ENCODE measurements at regions not wholly inside any gene's neighbourhood (a gene's known extent, or its start where the extent isn't known, plus 50 kb on each side); places are given as distances from the start of the nearest gene placed in this dataset.

DNA sequence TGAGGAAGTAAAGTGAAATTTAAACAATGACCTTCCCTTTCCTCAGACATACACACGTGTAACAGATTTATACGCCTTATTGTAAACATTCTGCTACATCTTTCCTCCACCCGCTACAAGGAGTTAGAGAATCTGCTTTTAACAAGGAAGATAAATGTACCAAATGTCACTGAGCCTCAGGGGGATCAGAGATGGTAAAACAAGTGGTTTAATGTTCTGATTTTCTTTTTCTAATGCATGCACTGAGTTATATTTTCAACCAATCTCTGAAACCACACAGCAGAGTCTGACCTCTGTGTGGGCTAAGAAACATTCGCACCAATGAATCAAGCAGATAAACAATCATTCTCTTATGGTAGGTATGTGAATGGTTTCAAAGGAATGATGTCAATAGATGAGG lies 599.5 kb downstream of the ARL4A start:
- intact Hi-C loops (cut with micrococcal nuclease) = no loop called here
- Mint-ChIP-seq H3K36me3 (ENCODE audit: low read depth) (no peaks in the 10 kb centered on the region), H3K9me3 (no peaks in the 10 kb centered on the region), H3K4me1 (ENCODE audit: low read depth) (no peaks in the 10 kb centered on the region), H3K4me3 (no peak overlapping the region), H3K27me3 (ENCODE audit: insufficient read depth) (no peaks in the 10 kb centered on the region), H3K27ac (no peak overlapping the region)
- no peak for DNase-seq (ENCODE audit: low spot score)

DNA sequence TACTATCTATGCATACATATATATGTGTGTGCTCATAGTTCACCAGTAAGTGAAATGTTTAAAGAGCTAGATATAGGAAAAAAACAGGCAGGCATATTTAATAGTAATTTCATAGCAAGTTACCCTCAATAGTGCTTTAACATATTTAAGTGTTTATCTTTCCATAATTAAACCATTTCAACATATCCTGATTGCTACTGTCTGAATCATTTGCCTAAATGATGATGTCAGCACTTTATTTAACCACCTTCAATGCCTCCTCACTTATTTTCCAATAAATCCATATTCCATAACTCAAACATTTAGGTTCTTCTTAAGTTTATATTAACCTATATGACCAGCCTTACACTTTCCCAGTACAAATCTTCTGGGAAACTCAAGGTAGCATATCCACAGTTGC lies 601.1 kb downstream of the ARL4A start:
- intact Hi-C loops (cut with micrococcal nuclease) = no loop called here

DNA sequence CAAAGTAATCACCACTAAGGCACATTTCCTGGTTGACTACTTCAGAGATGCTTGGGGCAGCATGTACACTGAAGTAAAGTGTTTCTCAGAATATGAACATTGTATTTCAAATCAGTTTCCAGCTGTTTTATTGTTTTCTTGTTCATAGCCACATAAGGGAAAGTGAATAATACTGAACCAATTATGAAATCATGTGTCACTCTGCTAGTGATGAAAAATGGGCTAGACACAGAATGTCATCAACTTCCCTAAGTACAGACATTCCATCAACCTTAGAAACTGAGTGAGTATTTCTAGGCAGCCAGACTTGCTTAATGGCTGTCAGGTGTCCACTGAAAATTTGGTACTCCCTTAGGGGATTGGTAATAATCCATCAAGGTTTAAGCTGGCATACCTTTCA lies 603.5 kb downstream of the ARL4A start:
- H3K4me3 Mint-ChIP-seq = no peak overlapping the region

More for the DNA sequence above, 601.1 kb downstream of the ARL4A start:
- DNase-seq (ENCODE audit: low spot score) = no peak
- Mint-ChIP-seq H3K27me3 (ENCODE audit: insufficient read depth) (no peaks in the 10 kb centered on the region), H3K27ac (no peak overlapping the region), H3K4me3 (no peak overlapping the region), H3K36me3 (ENCODE audit: low read depth) (no peaks in the 10 kb centered on the region), H3K4me1 (ENCODE audit: low read depth) (no peaks in the 10 kb centered on the region), H3K9me3 (no peaks in the 10 kb centered on the region)

DNA sequence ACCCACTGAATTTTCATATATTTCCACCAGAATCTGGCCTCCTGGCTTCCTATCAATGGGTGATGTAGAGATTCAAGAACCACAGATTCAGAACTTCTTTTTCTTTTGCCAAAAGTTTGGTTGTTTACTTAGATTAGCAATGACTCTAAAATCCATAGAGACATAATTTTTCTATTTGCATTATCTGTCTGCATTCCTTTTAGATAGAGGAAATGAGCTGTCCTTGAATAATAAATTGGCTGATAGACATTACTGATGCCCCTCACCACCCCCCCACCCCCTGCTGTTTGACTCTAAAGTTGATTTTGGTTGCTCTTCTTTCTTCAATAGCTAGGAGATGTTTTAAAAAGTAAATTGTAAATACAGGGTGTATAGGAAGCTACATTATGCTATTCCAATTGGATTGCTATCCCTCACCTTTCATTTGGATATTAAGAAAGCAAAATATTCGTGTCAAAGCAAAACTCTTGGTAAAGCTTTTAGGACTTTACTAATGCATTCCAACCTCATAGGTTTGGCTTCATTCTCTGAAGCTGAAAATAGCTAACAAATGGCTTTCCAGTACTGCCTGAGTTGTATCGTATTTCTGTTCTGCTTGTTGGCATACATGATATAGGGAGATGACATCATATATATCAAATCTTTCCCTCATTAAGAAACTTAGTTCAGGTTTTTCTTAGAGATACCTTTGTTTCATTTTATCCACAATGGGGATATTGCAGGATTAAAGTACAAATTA lies 606.0 kb downstream of the ARL4A start:
- intact Hi-C loops (cut with micrococcal nuclease) = no loop called here
- no peaks in the 10 kb centered on the region for H3K4me1 Mint-ChIP-seq (ENCODE audit: low read depth)

More for the DNA sequence above, 603.5 kb downstream of the ARL4A start:
- H3K36me3 Mint-ChIP-seq (ENCODE audit: low read depth) = no peaks in the 10 kb centered on the region
- no peaks in the 10 kb centered on the region for H3K27me3 Mint-ChIP-seq (ENCODE audit: insufficient read depth)
- intact Hi-C loops (cut with micrococcal nuclease) = no loop called here
- no peaks in the 10 kb centered on the region for H3K4me1 Mint-ChIP-seq (ENCODE audit: low read depth)
- H3K9me3 Mint-ChIP-seq = no peaks in the 10 kb centered on the region
- H3K27ac Mint-ChIP-seq = no peak overlapping the region
- no peak for DNase-seq (ENCODE audit: low spot score)

DNA sequence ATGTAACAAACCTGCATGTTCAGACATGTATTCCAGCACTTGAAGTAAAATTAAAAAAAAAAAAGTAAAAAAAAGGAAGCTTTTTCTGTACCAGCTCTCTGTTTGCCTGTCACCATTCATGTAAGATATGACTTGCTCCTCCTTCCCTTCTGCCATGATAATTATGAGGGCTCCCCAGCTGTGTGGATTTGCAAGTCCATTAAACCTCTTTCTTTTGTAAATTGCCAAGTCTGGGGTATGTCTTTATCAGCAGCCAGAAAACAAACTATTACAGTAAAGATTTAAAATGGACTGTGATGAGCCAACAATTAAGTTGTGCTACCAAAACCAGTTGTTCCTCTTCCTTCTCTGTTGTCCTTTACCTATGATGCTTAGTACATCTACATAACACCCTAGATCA lies 619.6 kb downstream of the ARL4A start:
- Mint-ChIP-seq H3K9me3 (peaks cover 8% of the 10 kb centered on the region), H3K27me3 (ENCODE audit: insufficient read depth) (no peaks in the 10 kb centered on the region), H3K27ac (no peak overlapping the region), H3K36me3 (ENCODE audit: low read depth) (no peaks in the 10 kb centered on the region), H3K4me1 (ENCODE audit: low read depth) (no peaks in the 10 kb centered on the region), H3K4me3 (no peak overlapping the region)
- intact Hi-C loops (cut with micrococcal nuclease) = no loop called here
- DNase-seq (ENCODE audit: low spot score) = no peak

More for the DNA sequence above, 606.0 kb downstream of the ARL4A start:
- Mint-ChIP-seq H3K27ac (no peak overlapping the region), H3K4me3 (no peak overlapping the region), H3K9me3 (no peaks in the 10 kb centered on the region), H3K36me3 (ENCODE audit: low read depth) (no peaks in the 10 kb centered on the region), H3K27me3 (ENCODE audit: insufficient read depth) (no peaks in the 10 kb centered on the region)
- no peak for DNase-seq (ENCODE audit: low spot score)

DNA sequence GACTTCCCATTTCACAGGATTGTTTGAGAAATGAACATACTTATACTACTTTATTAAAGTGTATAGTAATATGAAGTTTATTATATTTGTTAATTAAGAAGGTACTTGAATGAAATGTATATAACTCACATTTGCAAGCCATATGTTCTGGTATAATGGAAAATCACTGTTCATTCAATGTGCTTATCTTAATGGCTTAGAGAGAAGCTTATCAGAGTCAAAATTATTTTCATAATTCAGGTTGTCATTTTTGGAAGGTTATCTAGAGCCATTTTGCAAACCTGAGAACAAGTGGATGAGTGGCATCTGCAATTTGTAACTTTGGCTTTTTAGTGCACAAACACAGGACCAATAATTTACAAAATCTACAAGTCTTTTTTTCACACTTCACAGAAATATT lies 621.0 kb downstream of the ARL4A start:
- Mint-ChIP-seq H3K36me3 (ENCODE audit: low read depth) (no peaks in the 10 kb centered on the region), H3K9me3 (peaks cover 16% of the 10 kb centered on the region)

DNA sequence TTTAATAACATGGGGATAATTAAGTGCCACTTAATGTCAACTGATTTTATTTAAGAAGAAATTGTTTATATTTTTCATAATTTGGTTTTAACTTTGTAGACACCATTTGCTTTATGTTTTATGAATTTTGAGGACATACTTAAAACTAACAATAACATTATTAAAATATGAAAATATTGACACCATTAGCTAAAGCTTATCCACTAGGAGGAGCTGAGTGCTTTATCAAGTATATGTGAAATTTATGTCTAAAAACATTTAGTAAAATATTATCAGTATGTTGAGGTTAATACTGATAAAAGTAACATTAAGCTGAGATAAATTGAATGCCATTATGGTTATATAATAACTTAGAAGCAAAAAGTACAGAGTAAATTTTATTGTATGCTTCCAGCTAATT lies 622.1 kb downstream of the ARL4A start:
- no peaks in the 10 kb centered on the region for H3K36me3 Mint-ChIP-seq (ENCODE audit: low read depth)

More for the DNA sequence above, 621.0 kb downstream of the ARL4A start:
- no peak for DNase-seq (ENCODE audit: low spot score)
- intact Hi-C loops (cut with micrococcal nuclease) = no loop called here
- H3K4me1 Mint-ChIP-seq (ENCODE audit: low read depth) = no peaks in the 10 kb centered on the region
- H3K27me3 Mint-ChIP-seq (ENCODE audit: insufficient read depth) = no peaks in the 10 kb centered on the region
- no peak overlapping the region for H3K27ac Mint-ChIP-seq
- no peak overlapping the region for H3K4me3 Mint-ChIP-seq

DNA sequence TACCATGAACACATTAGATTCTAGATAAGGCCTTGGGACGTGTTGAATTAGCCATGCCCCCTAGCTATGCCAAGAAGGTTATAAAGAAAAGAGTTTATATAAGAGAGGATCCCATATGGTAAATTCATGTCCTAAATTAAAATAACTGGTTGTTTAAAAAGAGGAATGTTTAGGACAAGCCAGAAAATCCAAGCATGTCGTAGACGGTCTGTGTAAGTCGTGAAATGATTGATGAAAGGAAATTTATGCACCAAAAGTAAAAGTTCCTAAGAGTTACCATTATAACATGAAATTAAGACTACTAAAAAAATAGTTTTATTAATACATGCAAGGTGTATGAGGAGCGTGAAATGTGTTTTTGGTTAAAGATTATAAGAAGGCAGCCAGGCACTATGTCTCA lies 624.9 kb downstream of the ARL4A start:
- H3K27me3 Mint-ChIP-seq (ENCODE audit: insufficient read depth) = no peaks in the 10 kb centered on the region
- intact Hi-C loops (cut with micrococcal nuclease) = no loop called here
- H3K4me1 Mint-ChIP-seq (ENCODE audit: low read depth) = no peaks in the 10 kb centered on the region
- H3K9me3 Mint-ChIP-seq = peaks cover 16% of the 10 kb centered on the region
- no peaks in the 10 kb centered on the region for H3K36me3 Mint-ChIP-seq (ENCODE audit: low read depth)
- H3K4me3 Mint-ChIP-seq = no peak overlapping the region
- no peak for DNase-seq (ENCODE audit: low spot score)
- H3K27ac Mint-ChIP-seq = no peak overlapping the region

More for the DNA sequence above, 622.1 kb downstream of the ARL4A start:
- DNase-seq (ENCODE audit: low spot score) = no peak
- Mint-ChIP-seq H3K27me3 (ENCODE audit: insufficient read depth) (no peaks in the 10 kb centered on the region), H3K27ac (no peak overlapping the region), H3K9me3 (peaks cover 16% of the 10 kb centered on the region), H3K4me1 (ENCODE audit: low read depth) (no peaks in the 10 kb centered on the region), H3K4me3 (no peak overlapping the region)
- intact Hi-C loops (cut with micrococcal nuclease) = no loop called here

DNA sequence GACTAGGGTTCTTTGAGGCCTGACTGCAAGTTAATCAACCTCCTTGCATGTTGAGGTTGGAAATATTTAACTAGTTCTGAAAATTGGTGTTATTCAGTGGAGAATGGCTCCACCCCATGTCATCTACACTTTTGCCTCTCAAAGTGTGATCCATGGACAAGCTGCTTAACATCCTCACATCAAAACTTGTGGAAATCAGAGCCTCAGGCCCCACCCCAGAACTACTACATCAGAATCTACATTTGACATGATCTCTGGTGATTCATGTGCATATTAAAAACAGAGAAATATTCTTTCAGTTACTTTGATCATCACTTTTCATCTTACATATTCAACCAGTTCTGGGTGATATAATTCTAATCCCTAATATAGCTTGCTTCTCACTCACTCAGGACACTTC lies 632.9 kb downstream of the ARL4A start:
- Mint-ChIP-seq H3K9me3 (no peaks in the 10 kb centered on the region), H3K27ac (no peak overlapping the region), H3K27me3 (ENCODE audit: insufficient read depth) (no peaks in the 10 kb centered on the region), H3K4me1 (ENCODE audit: low read depth) (no peaks in the 10 kb centered on the region), H3K36me3 (ENCODE audit: low read depth) (no peaks in the 10 kb centered on the region), H3K4me3 (no peak overlapping the region)
- DNase-seq (ENCODE audit: low spot score) = no peak
- intact Hi-C loops (cut with micrococcal nuclease) = no loop called here

DNA sequence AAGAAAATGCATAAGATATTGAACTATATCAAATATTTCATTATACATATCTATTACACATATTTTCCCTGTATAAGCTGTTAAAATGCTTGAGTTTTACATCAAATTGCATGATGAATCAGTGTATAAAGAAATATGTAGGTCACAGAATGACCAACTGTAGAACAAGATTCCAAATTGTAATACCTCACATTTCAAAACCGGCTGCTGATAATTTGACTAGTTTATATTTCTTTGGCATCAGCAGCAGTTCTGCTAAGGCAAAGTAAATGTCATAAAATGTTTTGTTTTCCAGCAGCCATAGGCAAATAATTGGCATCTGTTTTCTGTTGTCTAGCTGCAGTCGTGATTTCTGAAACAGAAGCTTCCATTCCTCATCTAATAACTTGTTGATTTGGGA lies 633.9 kb downstream of the ARL4A start:
- H3K9me3 Mint-ChIP-seq = no peaks in the 10 kb centered on the region
- H3K27ac Mint-ChIP-seq = no peak overlapping the region
- no peak for DNase-seq (ENCODE audit: low spot score)
- no peaks in the 10 kb centered on the region for H3K36me3 Mint-ChIP-seq (ENCODE audit: low read depth)
- no peaks in the 10 kb centered on the region for H3K27me3 Mint-ChIP-seq (ENCODE audit: insufficient read depth)
- no peak overlapping the region for H3K4me3 Mint-ChIP-seq
- no peaks in the 10 kb centered on the region for H3K4me1 Mint-ChIP-seq (ENCODE audit: low read depth)
- intact Hi-C loops (cut with micrococcal nuclease) = no loop called here

DNA sequence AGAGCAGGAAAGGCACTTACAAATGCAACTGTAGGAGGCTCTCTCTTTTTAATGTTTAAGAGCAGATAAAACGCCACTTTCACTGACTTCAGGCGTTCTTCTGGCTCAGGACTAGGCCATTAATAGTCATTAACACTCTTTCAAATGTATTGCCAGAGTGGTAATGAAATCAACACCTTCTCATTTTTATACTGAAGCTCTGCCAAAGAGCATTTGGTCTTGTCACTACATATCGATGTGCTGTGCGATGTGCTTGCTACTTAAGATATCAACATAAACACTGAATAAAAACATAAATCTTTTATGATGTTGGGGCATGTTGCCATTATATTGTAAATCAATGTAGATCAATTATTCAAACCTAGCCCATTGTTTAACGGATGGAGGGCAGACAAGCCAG lies 634.7 kb downstream of the ARL4A start:
- Mint-ChIP-seq H3K4me3 (no peak overlapping the region), H3K27me3 (ENCODE audit: insufficient read depth) (no peaks in the 10 kb centered on the region), H3K9me3 (no peaks in the 10 kb centered on the region), H3K4me1 (ENCODE audit: low read depth) (no peaks in the 10 kb centered on the region), H3K27ac (no peak overlapping the region), H3K36me3 (ENCODE audit: low read depth) (no peaks in the 10 kb centered on the region)
- DNase-seq (ENCODE audit: low spot score) = no peak
- intact Hi-C loops (cut with micrococcal nuclease) = no loop called here

DNA sequence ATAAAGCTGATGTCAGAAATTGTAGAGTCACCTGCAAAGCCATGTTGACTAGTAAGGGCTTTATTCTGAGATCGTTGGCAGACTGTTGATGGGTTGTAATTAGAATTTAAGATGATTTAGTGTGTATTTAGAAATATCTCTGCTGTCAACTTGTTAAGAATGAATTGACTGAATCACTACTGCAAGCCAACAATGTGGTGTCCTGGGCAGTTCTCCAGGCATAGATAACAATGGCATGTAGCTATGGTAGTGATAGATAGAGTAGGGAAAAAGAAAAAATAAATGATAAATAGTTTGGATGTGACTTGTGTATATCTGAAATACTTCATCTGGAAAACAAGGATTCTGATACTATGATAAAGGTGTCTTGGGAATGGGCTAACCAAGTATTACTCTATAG lies 640.2 kb downstream of the ARL4A start:
- no peaks in the 10 kb centered on the region for H3K9me3 Mint-ChIP-seq
- H3K4me1 Mint-ChIP-seq (ENCODE audit: low read depth) = no peaks in the 10 kb centered on the region
- no peaks in the 10 kb centered on the region for H3K27me3 Mint-ChIP-seq (ENCODE audit: insufficient read depth)
- H3K27ac Mint-ChIP-seq = no peak overlapping the region
- H3K4me3 Mint-ChIP-seq = no peak overlapping the region
- no peaks in the 10 kb centered on the region for H3K36me3 Mint-ChIP-seq (ENCODE audit: low read depth)
- intact Hi-C loops (cut with micrococcal nuclease) = no loop called here
- DNase-seq (ENCODE audit: low spot score) = no peak

DNA sequence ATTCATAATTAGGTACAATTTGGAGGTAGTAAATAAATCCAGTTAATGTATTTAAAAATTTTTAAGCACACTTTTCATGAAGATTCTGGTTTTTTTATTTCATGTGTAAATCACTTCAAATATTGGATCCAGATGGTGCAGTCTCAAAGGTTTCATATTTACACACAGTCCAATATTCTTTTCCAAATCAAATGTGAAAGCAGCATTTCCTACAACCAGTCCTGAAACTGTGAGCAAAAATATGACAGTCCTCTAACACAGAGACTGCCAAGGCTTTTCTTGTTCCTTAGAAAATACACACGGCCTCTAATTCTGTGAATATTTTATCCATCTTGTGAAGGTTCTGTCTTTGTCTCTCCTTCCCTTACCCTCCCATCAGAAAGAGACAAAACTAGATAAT lies 645.9 kb downstream of the ARL4A start:
- no peaks in the 10 kb centered on the region for H3K9me3 Mint-ChIP-seq
- H3K36me3 Mint-ChIP-seq (ENCODE audit: low read depth) = no peaks in the 10 kb centered on the region
- intact Hi-C loops (cut with micrococcal nuclease) = no loop called here
- DNase-seq (ENCODE audit: low spot score) = no peak
- no peak overlapping the region for H3K27ac Mint-ChIP-seq
- H3K4me3 Mint-ChIP-seq = no peak overlapping the region
- H3K4me1 Mint-ChIP-seq (ENCODE audit: low read depth) = no peaks in the 10 kb centered on the region
- no peaks in the 10 kb centered on the region for H3K27me3 Mint-ChIP-seq (ENCODE audit: insufficient read depth)

DNA sequence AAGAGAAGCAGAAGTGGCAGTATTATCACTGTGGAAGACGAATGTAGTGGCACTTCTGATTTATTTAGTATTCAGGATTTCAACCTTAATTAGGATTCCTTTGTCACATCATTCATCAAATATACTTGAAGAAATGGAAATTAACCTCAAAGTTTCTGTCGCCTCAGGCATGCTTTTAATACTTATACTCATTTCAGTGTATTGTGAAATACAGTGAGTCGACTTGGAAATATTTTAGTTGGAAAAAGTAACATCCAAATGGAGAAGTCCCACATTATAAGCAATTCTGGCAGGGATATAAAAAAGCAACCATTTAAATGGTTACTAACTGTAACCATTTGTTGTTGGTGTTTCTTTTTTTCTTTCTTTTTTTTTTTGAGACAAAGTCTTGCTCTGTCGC lies 648.8 kb downstream of the ARL4A start:
- no peaks in the 10 kb centered on the region for H3K27me3 Mint-ChIP-seq (ENCODE audit: insufficient read depth)
- no peak for DNase-seq (ENCODE audit: low spot score)
- no peaks in the 10 kb centered on the region for H3K36me3 Mint-ChIP-seq (ENCODE audit: low read depth)
- no peak overlapping the region for H3K27ac Mint-ChIP-seq
- H3K4me1 Mint-ChIP-seq (ENCODE audit: low read depth) = no peaks in the 10 kb centered on the region
- intact Hi-C loops (cut with micrococcal nuclease) = no loop called here
- no peak overlapping the region for H3K4me3 Mint-ChIP-seq
- H3K9me3 Mint-ChIP-seq = no peaks in the 10 kb centered on the region
